ENCODE measurements at regions not wholly inside any gene's neighbourhood (a gene's known extent, or its start where the extent isn't known, plus 50 kb on each side); places are given as distances from the start of the nearest gene placed in this dataset.
"Not testable (repeated sequence)": the region's sequence is repeated elsewhere in the genome, so short reads cannot be mapped to it uniquely, and the experiment has no call there.

- H3K4me3 ChIP-seq (ENCODE audit: low read length), result no peak overlapping the region
- no peak for DNase-seq (ENCODE audit: low read depth)
- no peak for TF ChIP-seq CTCF (IDR thresholded peaks at IDR 0.05; ENCODE audit: insufficient read depth, low read depth, low read length, missing control alignments)
These were observed 769.6 kb downstream of the UQCRFS1 start for GRCh38 chr19:28443361-28443760.

GRCh38 chr19:28437390-28438346, 775.3 kb downstream of the UQCRFS1 start:
- DNase-seq (ENCODE audit: low read depth), result peak; percentile 0
- no peak for TF ChIP-seq CTCF (IDR thresholded peaks at IDR 0.05; ENCODE audit: insufficient read depth, low read depth, low read length, missing control alignments)
- H3K4me3 ChIP-seq (ENCODE audit: low read length), result no peak overlapping the region

GRCh38 chr19:28436320-28436719, 776.6 kb downstream of the UQCRFS1 start:
- no peak for DNase-seq (ENCODE audit: low read depth)
- no peak for TF ChIP-seq CTCF (IDR thresholded peaks at IDR 0.05; ENCODE audit: insufficient read depth, low read depth, low read length, missing control alignments)
- H3K4me3 ChIP-seq (ENCODE audit: low read length), result no peak overlapping the region

GRCh38 chr19:28435551-28436271, 777.2 kb downstream of the UQCRFS1 start:
- H3K4me3 ChIP-seq (ENCODE audit: low read length), result no peak overlapping the region
- no peak for TF ChIP-seq CTCF (IDR thresholded peaks at IDR 0.05; ENCODE audit: insufficient read depth, low read depth, low read length, missing control alignments)
- no peak for DNase-seq (ENCODE audit: low read depth)

- H3K4me3 ChIP-seq (ENCODE audit: low read length); DNase-seq (ENCODE audit: low read depth): not testable (repeated sequence)
These were observed 778.2 kb downstream of the UQCRFS1 start for GRCh38 chr19:28434794-28435193.

GRCh38 chr19:28434365-28434764, 778.6 kb downstream of the UQCRFS1 start:
- DNase-seq (ENCODE audit: low read depth); H3K4me3 ChIP-seq (ENCODE audit: low read length): not testable (repeated sequence)

GRCh38 chr19:28433166-28433565, 779.8 kb downstream of the UQCRFS1 start:
- not testable (repeated sequence) for H3K4me3 ChIP-seq (ENCODE audit: low read length); DNase-seq (ENCODE audit: low read depth)

- no peak for DNase-seq (ENCODE audit: low read depth)
- no peak for TF ChIP-seq CTCF (IDR thresholded peaks at IDR 0.05; ENCODE audit: insufficient read depth, low read depth, low read length, missing control alignments)
- no peak overlapping the region for H3K4me3 ChIP-seq (ENCODE audit: low read length)
These were observed 782.7 kb downstream of the UQCRFS1 start for GRCh38 chr19:28430214-28430613.

Data from epithelial cell of esophagus (primary cell).